Left colon (tissue), 2 donors: ENCODE measurements at regions not wholly inside any gene's neighbourhood (a gene's known extent, or its start where the extent isn't known, plus 50 kb on each side); places are given as distances from the start of the nearest gene placed in this dataset.
"Not testable (repeated sequence)": the region's sequence is repeated elsewhere in the genome, so short reads cannot be mapped to it uniquely, and the experiment has no call there.

Experiments
- ATAC-seq: fragments of 200-7000 bp; cut with Tn5 transposase; one replicate; pipeline ENCODE4 v1.9.1; 2020; ENCODE audit warnings: mild to moderate bottlenecking, moderate library complexity
- DNase-seq, 2 donors: peaks; one replicate each; pipeline ENCODE4 v3.0.0-alpha.2; 2020
- intact Hi-C, 2 donors: fragments of 100-400 bp; cut with DNase I in 1 of 2; cut with micrococcal nuclease in 1 of 2; formaldehyde crosslinking; loops; one replicate each; pipeline versions ENCODE4 v1.11.2 to v1.14.0; 2022; cut with DNase I, micrococcal nuclease
- donor health status: DM: no; HTN: no; CAD: no.
- donor health status: DM: yes; HTN: yes; CAD: no.

- intact Hi-C loops, result no loop called here
- no peak for ATAC-seq
- no peak for DNase-seq
Observed at GRCh38 chr10:6995831-6996230, 415.0 kb downstream of the SFMBT2 start.

DNA sequence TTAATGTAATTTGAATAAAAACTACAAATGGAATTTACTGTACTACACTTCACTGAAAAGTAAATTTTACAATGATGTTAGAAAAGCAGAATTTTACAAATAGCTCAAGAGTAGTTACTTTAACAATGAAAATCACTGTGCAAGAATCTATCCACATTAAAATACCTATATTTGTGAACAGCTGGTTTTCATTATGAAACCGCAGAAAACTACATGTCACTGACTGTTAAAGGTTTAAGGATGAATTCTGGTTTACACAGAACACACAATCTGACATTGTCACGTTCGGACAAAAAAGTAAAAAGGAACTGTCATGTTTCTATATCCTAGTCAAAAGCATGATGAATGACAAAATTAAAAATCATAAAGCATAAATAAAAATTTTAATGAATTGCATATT lies 415.3 kb upstream of the PRKCQ start:
- DNase-seq (no peak), ATAC-seq (no peak)
- intact Hi-C loops, result no loop called here

- intact Hi-C loops, result no loop called here
- DNase-seq (no peak), ATAC-seq (no peak)
Observed at GRCh38 chr10:6990891-6991290, 410.8 kb upstream of the PRKCQ start.

DNA sequence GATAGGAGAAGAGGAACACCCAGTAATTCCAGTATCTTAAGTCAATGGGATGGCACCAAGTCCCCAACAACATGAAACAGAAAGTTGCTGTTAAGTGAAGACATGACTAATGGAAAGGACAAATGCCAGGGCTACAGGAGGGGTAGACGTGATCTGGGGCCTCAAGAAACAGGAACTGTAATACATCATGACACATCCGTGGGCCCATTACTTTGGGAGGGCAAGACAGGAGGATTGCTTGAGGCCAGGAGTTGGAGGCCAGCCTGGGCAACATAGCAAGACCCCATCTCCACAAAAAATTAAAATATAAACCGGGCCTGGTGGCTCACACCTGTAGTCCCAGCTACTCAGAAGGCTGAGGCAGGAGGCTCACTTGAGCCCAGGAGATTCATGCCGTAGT lies 408.6 kb upstream of the PRKCQ start:
- intact Hi-C loops, result no loop called here
- ATAC-seq (no peak), DNase-seq (no peak)

- ATAC-seq (no peak), DNase-seq (no peak)
- intact Hi-C loops, result no loop called here
Observed at GRCh38 chr10:6987536-6987945, 407.5 kb upstream of the PRKCQ start.

- ATAC-seq (no peak), DNase-seq (no peak)
- intact Hi-C loops, result no loop called here
Observed at GRCh38 chr10:6986927-6987326, 406.9 kb upstream of the PRKCQ start.

- ATAC-seq, result no peak
- intact Hi-C loops, result no loop called here
- no peak for DNase-seq
Observed at GRCh38 chr10:6985644-6986043, 405.6 kb upstream of the PRKCQ start.

GRCh38 chr10:6984971-6985370 lies 404.9 kb upstream of the PRKCQ start:
- DNase-seq (no peak), ATAC-seq (no peak)
- intact Hi-C loops, result no loop called here

DNA sequence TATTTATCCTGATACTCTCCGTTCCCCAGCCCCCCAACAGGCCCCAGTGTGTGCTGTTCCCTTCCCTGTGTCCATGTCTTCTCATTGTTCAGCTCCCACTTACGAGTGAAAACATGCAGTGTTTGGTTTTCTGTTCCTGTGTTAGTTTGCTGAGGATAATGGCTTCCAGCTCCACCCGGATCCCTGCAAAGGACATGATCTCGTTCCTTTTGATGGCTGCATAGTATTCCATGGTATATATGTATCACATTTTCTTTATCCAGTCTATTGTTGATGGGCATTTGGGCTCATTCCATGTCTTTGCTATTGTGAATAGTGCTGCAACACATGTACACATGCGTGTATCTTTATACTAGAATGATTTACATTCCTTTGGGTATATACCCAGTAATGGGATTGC lies 403.9 kb upstream of the PRKCQ start:
- intact Hi-C loops, DNase-seq, ATAC-seq: not testable (repeated sequence)

GRCh38 chr10:6980353-6980752 lies 400.3 kb upstream of the PRKCQ start:
- DNase-seq (no peak), ATAC-seq (no peak)
- intact Hi-C loops, result no loop called here

DNA sequence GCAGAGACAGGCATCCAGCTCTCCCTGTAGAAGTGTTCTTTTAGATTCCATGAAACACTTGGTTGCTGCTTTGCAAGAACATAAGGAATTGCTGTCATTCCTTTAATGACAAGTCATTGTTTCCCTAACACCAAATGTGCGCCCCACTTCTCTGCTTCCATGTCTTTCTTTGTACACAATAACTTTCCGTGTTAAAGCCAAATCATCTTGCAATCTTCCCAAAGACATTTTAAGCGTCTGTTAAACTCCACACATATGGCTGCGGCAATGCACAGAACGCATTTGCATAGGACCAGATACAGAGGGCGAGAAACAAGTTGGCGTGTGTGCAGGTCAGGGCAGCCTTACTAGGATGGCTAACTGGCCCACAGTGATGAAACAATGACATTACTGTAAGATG lies 399.3 kb upstream of the PRKCQ start:
- ATAC-seq, result no peak

DNA sequence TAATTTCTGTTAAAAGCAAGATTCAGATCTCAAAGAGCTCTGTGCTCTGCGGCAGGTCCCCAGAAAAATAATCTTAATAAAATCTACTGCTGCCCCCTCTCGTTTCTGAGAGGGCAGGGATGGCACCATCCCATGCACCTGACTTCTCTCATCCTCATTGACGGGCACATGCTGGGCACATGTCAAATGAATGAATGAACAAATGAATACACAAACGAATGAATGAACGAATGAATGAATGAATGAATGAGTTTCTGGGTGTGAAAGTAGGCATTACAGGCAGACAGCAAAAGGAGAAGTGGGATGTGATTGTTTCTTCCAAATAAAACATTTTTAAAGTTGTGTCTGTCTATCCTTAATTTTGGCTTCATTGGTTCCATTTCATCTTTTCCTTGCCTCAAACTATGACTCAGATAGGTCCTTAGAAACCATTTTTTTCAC lies 398.1 kb upstream of the PRKCQ start:
- no peak for ATAC-seq
- DNase-seq, result no peak
- intact Hi-C loops, result no loop called here

More for the DNA sequence above, 399.3 kb upstream of the PRKCQ start:
- DNase-seq, result no peak
- intact Hi-C loops, result no loop called here

- DNase-seq, result no peak
- no peak for ATAC-seq
- intact Hi-C loops, result no loop called here
Observed at GRCh38 chr10:6977398-6978186, 397.5 kb upstream of the PRKCQ start.

GRCh38 chr10:6973899-6974298 lies 393.8 kb upstream of the PRKCQ start:
- ATAC-seq, result no peak
- intact Hi-C loops, result no loop called here

DNA sequence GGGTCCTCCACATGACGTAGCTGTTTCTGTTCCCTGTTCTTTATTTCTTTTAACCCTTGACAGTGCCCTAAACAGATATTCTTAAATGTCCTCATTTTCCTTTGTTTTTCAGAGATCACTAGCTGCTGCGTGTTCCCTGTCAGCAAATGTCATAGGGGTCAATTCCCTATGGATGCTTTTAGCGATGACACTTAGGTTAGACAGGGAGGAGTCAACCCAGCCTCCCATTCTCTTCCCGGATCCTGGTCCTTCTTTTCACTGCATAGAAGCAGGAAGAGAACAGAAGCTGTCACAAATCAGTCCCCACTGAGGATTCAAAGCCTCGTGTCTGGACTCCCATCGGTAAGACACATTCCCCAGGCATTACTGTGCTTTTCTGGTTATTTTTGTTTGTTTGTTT lies 392.1 kb upstream of the PRKCQ start:
- intact Hi-C loops, result no loop called here
- ATAC-seq (no peak), DNase-seq (no peak)

More at GRCh38 chr10:6973899-6974298, 393.8 kb upstream of the PRKCQ start:
- DNase-seq, result no peak

- DNase-seq, result no peak
- intact Hi-C loops, result no loop called here
- no peak for ATAC-seq
Observed at GRCh38 chr10:6969659-6970058, 389.6 kb upstream of the PRKCQ start.

GRCh38 chr10:6964543-6964942 lies 384.5 kb upstream of the PRKCQ start:
- intact Hi-C loops, result no loop called here
- no peak for DNase-seq
- no peak for ATAC-seq

GRCh38 chr10:6962576-6962975 lies 382.5 kb upstream of the PRKCQ start:
- ATAC-seq, result no peak
- intact Hi-C loops, result no loop called here

DNA sequence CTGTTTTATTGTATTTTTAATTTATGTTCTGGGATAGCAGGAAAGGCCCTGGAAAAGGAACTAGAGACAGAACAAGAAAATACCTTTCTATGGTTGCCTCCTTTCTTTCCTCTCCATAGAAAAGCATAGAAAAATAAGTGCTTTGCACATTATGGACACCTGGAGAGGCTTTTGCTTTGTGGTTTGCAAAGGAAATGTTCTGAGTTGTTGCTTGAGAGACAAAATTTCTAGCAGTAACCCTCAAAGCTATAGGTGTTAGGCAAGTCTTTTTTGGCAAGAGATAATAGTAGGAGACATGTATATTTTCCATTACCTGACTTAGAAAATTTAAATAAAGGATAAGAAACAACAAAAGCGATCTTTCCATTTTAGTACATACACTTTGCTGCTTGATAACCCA lies 378.6 kb upstream of the PRKCQ start:
- intact Hi-C loops, result no loop called here
- DNase-seq, result no peak
- no peak for ATAC-seq

More at GRCh38 chr10:6962576-6962975, 382.5 kb upstream of the PRKCQ start:
- DNase-seq, result no peak

- ATAC-seq, result no peak
- intact Hi-C loops, result no loop called here
Observed at GRCh38 chr10:6958254-6958653, 378.2 kb upstream of the PRKCQ start.

DNA sequence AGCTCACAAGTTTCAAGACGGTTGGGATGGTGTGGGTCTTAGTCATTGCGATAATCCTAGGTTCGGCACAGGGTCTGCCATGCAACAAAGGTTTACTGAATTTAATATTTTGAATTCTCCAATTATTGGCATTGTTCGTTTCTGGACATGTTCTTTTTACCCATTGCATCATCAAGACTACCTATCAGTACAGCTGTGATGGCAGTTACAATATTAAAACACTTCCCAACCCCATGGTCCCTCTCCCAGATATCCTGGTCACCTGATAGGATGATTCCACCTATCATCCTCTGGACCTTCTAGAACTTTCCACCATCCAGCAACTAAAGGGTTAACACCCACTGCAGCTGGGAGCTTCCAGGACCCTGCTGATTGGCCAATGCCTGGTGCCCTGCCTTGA lies 377.8 kb upstream of the PRKCQ start:
- ATAC-seq (no peak), DNase-seq (no peak)
- intact Hi-C loops, result no loop called here

More at GRCh38 chr10:6958254-6958653, 378.2 kb upstream of the PRKCQ start:
- no peak for DNase-seq
